NT2/D1 (cell line): ENCODE measurements at regions not wholly inside any gene's neighbourhood (a gene's known extent, or its start where the extent isn't known, plus 50 kb on each side); places are given as distances from the start of the nearest gene placed in this dataset.

Experiments
- DNase-seq: peaks from one replicate; pipeline ENCODE4 v3.0.0-alpha.2; 2011; ENCODE audit warnings: low read depth, low spot score
- H3K27me3 ChIP-seq: 2 replicates; pipeline ENCODE4 v1.6.0; 2011; ENCODE audit warnings: mild to moderate bottlenecking; ENCODE audit not compliant: insufficient read length, insufficient read depth
- H3K36me3 ChIP-seq: 2 replicates; pipeline ENCODE4 v1.6.1; 2011; ENCODE audit warnings: mild to moderate bottlenecking, low read length, mixed read lengths; ENCODE audit not compliant: insufficient read depth, insufficient read length
- H3K4me1 ChIP-seq: 2 replicates; pipeline ENCODE4 v1.5.1; 2011; ENCODE audit not compliant: insufficient read depth, insufficient read length
- H3K4me3 ChIP-seq: 2 replicates; pipeline ENCODE4 v1.5.1; 2011; ENCODE audit warnings: low read depth; ENCODE audit not compliant: insufficient read length
- H3K9ac ChIP-seq: 2 replicates; pipeline ENCODE4 v1.6.0; 2011; ENCODE audit warnings: low read depth; ENCODE audit not compliant: insufficient read length
- H3K9me3 ChIP-seq: 2 replicates; pipeline ENCODE4 v1.5.1; 2011; ENCODE audit warnings: mild to moderate bottlenecking, low read length; ENCODE audit not compliant: insufficient read depth
- SUZ12 ChIP-seq: IDR thresholded peaks from 2 replicates; pipeline ENCODE4 v1.6.1; 2011; ENCODE audit not compliant: insufficient read length, insufficient read depth; ENCODE audit errors: extremely low read depth
- YY1 ChIP-seq: IDR thresholded peaks from 2 replicates; pipeline ENCODE4 v1.6.1; 2011; ENCODE audit not compliant: insufficient read length, insufficient read depth
- ZNF274 ChIP-seq: IDR thresholded peaks from 2 replicates; pipeline ENCODE4 v1.6.1; 2011; ENCODE audit warnings: mild to moderate bottlenecking, low read depth, low read length

DNA sequence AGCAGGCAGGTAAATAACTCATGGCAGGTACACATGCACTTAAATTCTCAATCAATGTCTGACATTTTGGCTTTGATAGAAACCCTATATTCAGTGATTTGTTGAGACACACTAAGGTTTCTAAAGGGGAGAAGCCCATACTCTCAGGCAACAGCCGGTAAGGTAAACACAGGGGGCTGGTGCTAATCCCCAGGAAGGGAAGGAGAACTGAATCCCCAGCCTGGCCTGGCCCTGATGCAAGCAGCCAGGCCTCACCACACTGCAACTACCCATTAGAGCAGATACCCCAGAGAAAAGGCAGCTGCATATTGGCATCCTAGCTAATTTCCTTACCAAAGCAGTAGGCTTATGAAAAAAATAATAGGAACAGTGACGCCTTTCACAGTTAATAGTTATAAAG is 116.5 kb upstream of the LRRC7 start:
- H3K4me3 ChIP-seq, result no peak overlapping the region
- DNase-seq, result peak; percentile 32
- no peaks in the 10 kb centered on the region for H3K36me3 ChIP-seq
- peaks cover 2% of the 10 kb centered on the region for H3K4me1 ChIP-seq
- H3K9me3 ChIP-seq, result peaks cover 7% of the 10 kb centered on the region; the same call in 1 of the 2 replicates
- no peaks in the 10 kb centered on the region for H3K27me3 ChIP-seq
- no peak for TF ChIP-seq YY1
- no peak for TF ChIP-seq SUZ12
- TF ChIP-seq ZNF274, result no peak
- H3K9ac ChIP-seq, result no peak overlapping the region

DNA sequence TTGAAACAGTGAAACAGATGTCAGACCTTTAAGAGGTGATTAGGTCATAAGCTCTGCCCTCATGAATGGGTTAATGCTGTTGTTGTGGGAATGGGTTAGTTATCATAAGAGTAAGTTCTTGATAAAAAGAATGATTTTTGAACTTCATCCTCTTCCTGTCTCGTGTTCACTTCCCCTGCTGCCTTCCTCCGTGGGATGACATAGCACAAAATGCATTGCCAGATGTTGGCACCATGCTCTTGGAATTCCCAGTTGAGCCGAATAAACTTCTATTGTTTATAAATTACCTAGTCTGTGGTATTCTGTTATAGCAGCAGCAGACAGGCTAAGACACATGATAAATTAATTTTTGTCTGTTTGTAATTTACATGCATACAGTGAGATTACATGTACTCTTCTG is 112.0 kb upstream of the LRRC7 start:
- peaks cover 2% of the 10 kb centered on the region for H3K4me1 ChIP-seq
- TF ChIP-seq ZNF274, result no peak
- TF ChIP-seq YY1, result no peak
- TF ChIP-seq SUZ12, result no peak
- H3K9me3 ChIP-seq, result peaks cover 7% of the 10 kb centered on the region; the same call in 1 of the 2 replicates
- no peak for DNase-seq
- no peaks in the 10 kb centered on the region for H3K27me3 ChIP-seq
- no peaks in the 10 kb centered on the region for H3K36me3 ChIP-seq
- no peak overlapping the region for H3K4me3 ChIP-seq
- H3K9ac ChIP-seq, result no peak overlapping the region

DNA sequence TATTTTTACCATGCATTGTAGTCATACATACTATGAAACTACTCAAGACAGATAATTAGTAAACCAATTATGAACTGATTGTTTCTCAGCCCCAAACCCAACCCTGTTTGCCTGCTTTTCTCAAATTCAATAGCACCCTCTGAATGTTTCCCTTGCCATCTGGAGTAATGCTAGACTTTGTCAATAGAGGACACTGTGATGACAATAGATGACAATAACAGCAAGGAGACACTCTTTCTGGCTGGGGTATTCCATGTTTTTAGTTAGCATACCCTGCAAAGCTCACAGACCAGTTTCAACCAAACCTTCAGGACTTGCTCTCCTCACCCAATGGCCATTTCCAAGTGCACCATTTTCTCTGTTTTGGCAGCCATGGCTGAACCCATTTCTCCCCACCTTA is 108.5 kb upstream of the LRRC7 start:
- no peak for DNase-seq
- TF ChIP-seq YY1 (no peak), ZNF274 (no peak), SUZ12 (no peak)
- H3K9ac ChIP-seq, result no peak overlapping the region
- no peaks in the 10 kb centered on the region for H3K36me3 ChIP-seq
- H3K4me3 ChIP-seq, result no peak overlapping the region
- H3K27me3 ChIP-seq, result no peaks in the 10 kb centered on the region
- H3K9me3 ChIP-seq, result peaks cover 7% of the 10 kb centered on the region; the same call in 1 of the 2 replicates
- no peaks in the 10 kb centered on the region for H3K4me1 ChIP-seq

DNA sequence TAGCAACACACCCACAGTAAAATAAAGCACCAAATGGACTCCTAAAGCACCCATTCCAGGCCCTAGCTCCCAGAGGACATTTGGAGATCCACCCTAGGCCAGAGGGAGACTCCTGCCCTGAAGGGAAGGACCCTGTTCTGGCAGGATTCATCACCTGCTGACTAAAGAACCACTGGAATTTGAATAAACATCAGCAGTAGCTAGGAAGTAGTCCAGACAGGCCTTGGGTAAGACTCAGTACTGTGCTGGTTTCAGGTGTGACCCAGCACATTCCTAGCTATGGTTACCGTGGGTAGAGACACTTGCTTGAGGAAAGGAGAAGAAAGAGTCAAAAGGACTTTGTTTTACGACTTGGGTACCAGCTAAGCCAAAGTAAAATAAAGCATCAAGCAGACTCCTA is 92.7 kb upstream of the LRRC7 start:
- TF ChIP-seq SUZ12, result no peak
- Histone ChIP-seq H3K4me1 (peaks cover 3% of the 10 kb centered on the region), H3K9me3 (no peaks in the 10 kb centered on the region), H3K4me3 (no peak overlapping the region), H3K36me3 (no peaks in the 10 kb centered on the region), H3K9ac (no peak overlapping the region), H3K27me3 (no peaks in the 10 kb centered on the region)
- DNase-seq, result no peak

DNA sequence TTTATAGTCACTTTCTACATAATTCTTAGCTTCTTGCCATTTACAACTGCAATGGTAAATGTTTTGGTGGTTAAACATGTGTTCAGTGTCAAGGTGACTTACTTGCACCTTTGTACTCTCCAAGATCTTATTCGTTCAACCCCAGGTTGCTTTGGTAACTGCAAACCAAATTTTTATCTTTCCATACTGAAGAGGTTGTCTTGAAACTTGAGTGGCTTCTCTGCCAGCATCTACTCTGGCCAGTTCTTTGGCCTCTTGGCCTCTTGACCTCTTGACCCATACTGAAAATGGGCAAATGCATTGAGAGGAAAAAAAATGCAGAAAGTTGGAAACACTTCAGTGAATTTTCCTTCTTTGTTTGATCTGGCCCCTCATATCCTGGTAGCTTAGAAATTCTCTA is 88.0 kb upstream of the LRRC7 start:
- no peak for DNase-seq
- TF ChIP-seq SUZ12, result no peak
- TF ChIP-seq YY1, result no peak
- TF ChIP-seq ZNF274, result no peak
- Histone ChIP-seq H3K9ac (no peak overlapping the region), H3K4me1 (peaks cover 3% of the 10 kb centered on the region), H3K27me3 (no peaks in the 10 kb centered on the region), H3K9me3 (no peaks in the 10 kb centered on the region), H3K36me3 (no peaks in the 10 kb centered on the region), H3K4me3 (no peak overlapping the region)

DNA sequence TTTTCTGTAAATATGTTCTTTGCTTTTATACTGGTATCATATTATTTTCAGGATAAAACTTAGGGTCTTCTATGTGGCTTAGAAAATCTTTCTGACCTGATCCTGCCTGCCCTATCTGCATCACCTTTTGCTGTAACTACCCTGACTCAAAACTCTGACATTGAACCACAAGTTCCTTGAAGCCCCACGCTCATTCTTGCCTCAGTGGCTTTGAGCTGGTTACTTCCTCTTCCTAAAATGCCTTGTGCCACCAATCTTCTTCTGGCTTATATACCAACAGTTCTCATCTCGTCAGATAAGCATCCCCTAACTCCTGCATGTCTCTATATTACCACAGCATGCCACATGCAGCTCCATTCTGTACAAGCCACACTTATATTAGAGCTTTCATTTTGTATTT is 84.5 kb upstream of the LRRC7 start:
- Histone ChIP-seq H3K4me3 (no peak overlapping the region), H3K36me3 (no peaks in the 10 kb centered on the region), H3K4me1 (no peaks in the 10 kb centered on the region), H3K9ac (no peak overlapping the region), H3K27me3 (no peaks in the 10 kb centered on the region), H3K9me3 (no peaks in the 10 kb centered on the region)
- no peak for DNase-seq
- TF ChIP-seq SUZ12 (no peak), ZNF274 (no peak), YY1 (no peak)

DNA sequence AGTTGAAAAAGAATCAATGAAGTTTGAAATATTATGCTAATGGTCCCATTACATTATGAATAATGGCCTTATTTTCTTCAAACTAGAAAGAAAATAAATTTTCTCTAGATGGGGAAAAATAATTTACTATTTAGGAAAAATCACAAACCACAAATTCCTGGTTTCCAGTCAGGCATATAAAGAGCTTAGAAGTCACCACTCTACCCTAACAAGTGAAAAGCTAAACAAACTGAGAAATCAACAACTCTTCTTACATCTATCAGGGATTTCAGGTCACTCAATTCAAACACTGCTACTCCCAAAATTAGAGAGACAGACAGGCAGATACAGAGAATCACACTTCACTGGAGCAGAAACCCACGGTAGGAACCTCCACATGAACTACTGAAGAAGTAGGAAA is 82.1 kb upstream of the LRRC7 start:
- no peak for TF ChIP-seq YY1
- Histone ChIP-seq H3K27me3 (no peaks in the 10 kb centered on the region), H3K4me3 (no peak overlapping the region), H3K4me1 (no peaks in the 10 kb centered on the region), H3K9me3 (no peaks in the 10 kb centered on the region), H3K9ac (no peak overlapping the region), H3K36me3 (no peaks in the 10 kb centered on the region)
- no peak for DNase-seq

DNA sequence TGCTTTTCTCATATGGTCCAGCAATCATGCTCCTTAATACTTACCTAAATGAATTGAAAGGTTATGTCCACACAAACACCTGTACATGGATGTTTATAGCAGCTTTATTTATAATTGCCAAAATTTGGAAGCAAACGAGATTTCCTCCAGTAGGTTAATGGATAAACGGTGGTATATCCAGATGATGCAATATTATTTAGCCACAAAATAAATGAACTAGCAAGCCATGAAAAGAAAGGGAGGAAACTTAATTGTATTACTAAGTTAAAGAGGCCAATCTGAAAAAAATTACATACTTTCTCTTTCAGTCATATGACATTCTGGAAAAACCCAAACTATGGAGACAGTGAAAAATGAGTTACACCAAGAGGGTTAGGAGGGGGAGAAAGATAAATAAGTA is 76.3 kb upstream of the LRRC7 start:
- Histone ChIP-seq H3K36me3 (no peaks in the 10 kb centered on the region), H3K9ac (no peak overlapping the region), H3K9me3 (no peaks in the 10 kb centered on the region), H3K27me3 (no peaks in the 10 kb centered on the region), H3K4me1 (no peaks in the 10 kb centered on the region), H3K4me3 (no peak overlapping the region)
- TF ChIP-seq YY1, result no peak
- no peak for TF ChIP-seq ZNF274
- no peak for TF ChIP-seq SUZ12
- DNase-seq, result no peak
